GM21447 (cell line): ENCODE measurements at regions not wholly inside any gene's neighbourhood (a gene's known extent, or its start where the extent isn't known, plus 50 kb on each side); places are given as distances from the start of the nearest gene placed in this dataset.

ENCODE experiments used
- ATAC-seq: cut with Tn5 transposase; IDR thresholded peaks from one replicate; pipeline ENCODE4 v1.9.1; 2021; ENCODE audit not compliant: unreplicated experiment

DNA sequence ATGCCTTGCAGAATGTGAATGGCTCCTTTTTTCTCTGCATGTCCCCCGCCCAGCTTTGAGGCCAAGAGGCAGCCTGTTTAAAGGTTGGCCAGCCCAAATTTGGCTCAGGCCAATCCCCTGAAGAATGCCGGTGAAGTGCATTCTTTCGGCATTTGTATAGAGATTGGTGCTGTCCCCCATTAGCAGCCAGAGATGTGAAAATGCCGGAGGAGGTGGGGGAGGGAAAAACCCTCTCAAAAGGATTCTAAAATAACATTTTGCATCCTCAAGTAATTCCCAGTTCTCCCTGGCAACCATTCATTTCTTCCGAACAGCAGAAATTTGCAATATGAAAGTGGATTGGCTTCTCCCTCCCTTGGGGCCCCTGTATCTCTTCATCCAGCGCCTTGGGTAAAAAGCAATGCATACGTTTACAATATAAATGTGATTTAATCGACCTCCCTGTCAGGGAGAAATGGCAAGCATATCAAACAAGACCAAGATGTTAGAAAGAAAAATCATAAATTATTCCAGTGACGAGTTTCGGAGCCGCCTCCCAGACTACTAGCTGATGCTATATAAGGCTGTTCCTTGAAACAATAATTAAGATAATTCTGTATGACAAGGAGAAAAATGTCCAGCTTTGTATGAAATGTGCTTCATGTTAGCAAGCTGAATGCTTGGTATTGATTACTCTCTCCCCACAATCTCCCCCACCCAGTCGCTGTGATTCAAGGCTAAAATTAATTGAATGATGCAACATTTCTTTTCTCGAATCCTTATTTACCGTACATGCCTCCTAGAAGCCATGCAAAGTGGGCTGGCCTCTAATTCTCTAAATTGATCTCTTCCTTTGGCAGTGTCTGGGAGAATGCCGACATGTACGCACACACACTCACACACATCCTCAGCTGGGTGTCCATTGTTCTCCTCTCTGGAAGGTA lies 323.7 kb downstream of the RPS24 start:
- ATAC-seq, result no peak

DNA sequence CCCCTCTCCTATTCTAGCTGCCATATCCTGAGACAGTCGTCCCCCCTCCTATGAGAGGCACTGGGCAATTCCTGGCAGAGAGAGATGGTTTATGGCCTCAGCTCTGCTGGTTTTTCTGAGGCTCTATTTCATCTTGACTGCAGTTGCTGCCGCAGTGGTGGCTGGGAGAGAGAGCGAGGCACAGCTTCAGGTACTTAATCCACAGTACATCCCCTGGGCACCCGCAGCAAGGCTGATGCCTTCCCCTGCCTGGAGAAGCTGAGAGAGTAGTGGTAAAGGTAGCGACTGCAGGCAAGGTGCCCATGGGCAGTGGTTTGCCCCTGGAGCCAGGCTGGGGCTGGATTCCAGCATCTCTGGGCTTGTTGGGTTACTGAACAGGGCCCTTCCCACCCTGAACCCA lies 324.7 kb downstream of the RPS24 start:
- no peak for ATAC-seq

DNA sequence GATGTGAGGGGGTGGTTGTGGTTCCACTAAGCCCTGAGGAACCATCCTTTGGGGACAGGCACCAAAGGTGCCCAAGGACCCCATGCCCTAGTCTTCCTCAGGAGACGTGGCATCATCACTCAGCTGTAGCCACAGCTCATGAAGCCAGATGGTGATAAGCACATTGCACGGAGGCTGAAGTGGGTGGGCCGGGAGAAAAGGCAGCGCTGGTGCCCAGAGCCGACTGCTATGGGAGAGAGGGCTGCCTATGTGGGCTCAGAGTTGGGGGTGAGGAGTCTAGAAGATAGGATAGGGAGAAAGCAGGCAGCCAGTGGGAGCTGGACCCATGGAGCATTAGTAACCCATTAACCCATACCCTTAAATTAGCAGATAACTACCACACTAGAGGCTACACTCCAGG lies 325.3 kb downstream of the RPS24 start:
- no peak for ATAC-seq

DNA sequence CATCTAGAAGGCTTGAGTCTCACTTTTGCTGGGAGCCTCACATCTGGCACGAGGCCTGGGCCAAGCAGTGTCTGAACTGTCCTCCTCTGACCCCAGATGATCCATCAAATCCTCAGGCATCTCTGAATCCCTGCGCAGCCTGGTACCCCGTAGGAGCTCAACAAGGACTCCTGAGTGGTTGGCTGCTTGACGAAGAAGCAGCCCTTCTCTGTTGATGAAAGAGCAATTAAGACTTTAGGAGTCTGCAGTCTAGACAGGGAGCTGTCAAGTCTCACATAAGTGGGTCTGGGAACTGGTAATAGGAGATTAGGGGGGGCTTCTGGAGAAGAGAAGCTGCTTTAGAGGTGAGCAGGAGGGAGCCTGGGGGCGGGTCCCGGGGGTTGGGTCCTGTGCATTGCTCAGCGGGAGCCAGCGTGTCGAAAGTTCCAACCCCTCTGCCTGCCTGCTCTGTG lies 326.0 kb downstream of the RPS24 start:
- no peak for ATAC-seq

DNA sequence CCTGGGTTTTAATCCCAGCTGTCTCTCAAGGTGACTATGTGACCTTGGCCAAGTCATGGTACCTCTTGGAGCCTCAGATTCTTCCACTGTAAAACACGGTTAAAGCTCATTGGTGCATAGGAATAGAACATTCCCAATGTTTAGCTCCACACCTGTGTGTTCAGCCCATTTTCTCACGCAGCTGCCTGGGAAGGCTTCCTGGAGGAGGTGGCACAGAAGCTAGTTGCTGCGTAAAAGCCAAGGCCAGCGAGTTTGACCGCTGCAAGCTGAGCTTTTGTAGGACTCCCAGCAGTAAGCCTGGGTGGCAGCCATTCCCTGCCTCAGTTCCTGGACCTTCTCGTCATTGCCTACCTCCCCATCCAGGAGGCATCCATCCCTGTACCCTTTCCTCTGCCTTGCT lies 326.6 kb downstream of the RPS24 start:
- ATAC-seq, result no peak

DNA sequence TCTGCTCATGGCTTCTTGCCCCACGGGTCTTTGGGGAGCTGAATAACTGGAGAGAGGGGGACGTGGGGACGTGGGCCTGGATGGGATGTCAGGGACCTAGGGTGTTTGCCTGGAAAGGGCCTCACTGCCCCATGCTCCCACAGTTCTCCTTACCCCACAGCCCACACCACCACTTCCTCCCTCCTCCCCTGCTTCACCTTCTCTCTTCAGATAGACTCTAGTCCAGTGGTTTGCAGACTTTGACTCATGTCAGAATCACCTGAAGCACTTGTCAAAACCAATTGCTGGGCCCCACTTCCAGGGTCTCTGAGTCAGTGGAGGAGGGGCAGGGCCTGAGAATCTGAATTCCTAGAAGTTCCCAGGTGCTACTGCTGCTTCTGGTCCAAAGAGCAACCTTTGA lies 327.4 kb downstream of the RPS24 start:
- no peak for ATAC-seq

DNA sequence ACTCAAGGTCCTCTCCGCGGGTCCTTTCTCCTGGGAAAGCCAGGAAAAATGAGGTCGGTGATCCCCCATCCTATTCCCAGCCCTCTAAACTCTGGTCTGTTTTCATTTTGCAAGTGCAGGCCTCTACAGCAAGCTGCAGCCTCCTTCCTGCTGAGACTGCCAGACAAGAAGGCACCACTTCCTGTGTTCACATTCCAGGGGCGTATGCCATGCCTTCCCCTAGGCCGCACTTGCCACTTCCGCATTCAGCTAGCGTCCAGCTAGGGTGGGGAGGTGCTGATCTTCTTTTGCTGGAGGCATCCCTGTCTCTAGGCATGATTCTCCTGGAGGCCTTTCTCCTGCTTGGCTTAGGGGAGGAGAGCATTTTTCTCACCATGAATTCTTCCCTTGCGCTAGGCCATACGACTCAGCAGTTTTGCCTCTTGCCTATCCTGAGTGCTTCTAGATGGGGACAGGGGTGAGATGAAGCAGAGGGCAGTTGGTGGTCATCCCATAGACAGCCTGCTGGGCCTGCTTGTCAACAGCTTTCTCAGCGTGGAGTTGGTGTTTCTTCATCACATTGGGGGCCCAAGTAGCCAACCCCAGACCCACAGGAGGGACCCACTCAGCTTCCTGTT lies 328.9 kb downstream of the RPS24 start:
- ATAC-seq, result no peak

DNA sequence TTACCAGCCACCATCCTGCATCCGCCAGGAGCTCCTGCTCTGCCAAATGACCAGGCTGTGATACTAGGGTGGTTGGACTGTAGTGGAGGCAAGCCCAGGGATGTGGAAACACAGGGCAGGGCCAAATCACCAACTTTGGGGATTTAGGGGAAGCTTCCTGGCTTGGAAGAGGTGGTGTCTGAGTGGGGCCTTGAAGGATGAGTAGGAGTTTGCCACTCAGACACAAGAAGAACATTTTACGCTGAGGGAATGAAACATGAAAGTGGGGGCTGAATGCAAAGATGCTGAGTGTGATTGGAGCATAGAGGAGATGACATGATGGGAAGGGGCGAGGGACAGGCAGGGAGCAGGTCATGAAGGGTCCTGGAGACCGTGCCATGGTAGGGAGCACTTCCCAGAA lies 329.5 kb downstream of the RPS24 start:
- no peak for ATAC-seq

DNA sequence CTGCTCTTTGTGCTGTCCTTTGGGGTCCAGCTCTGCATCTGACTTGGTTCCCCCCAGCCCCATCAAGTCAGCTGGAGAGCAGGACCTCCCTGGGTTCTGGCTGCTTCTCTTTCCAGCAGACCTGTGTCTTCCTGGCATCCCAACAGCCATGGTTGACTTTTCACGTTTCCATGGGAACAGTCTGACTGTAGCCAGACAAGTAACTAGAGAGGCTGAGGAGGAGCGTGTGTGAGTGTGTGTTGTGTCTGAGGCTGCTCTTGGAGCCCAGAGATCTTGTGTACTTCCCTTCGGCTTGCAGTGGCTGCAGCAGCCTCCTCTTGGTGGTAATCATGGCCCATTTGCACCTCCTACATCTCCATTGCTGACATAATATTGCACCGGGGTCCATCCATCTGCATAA lies 332.0 kb downstream of the RPS24 start:
- no peak for ATAC-seq

DNA sequence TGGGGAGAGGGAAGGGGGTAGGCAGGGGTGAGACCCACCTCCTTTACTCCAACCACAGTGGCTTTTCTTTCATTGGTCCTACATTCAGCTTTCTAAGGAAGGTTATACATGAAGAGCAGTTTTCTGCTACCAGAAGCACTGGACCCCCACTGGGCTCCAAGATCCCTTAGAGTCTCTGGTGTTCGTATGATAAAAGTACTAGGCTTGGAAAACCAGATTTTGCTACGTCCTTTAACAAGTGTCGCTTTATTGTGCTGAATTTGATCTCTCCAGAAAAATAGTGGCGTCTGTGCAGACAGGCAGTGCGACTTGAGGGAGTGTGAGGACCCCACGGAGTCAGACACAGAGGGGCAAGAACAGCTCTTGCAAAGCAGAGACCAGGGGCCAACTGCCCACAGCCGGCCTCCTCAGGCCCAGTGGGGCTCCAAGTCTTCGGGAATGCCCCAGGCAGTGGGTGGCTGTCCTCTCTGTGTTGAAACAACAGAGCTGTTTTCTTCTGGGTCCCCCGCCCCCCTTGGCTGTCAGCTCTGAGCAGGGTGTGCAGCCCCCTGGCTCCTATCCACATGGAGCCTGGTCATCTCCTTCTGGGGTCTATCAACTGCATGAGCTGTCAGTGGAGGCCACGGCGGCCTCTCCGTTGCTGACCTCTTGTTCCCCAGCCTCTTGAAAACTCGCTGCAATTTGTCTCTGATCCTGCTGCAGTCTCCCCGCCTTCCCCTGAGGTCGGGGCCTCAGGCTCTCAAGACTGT lies 333.2 kb downstream of the RPS24 start:
- ATAC-seq, result no peak

DNA sequence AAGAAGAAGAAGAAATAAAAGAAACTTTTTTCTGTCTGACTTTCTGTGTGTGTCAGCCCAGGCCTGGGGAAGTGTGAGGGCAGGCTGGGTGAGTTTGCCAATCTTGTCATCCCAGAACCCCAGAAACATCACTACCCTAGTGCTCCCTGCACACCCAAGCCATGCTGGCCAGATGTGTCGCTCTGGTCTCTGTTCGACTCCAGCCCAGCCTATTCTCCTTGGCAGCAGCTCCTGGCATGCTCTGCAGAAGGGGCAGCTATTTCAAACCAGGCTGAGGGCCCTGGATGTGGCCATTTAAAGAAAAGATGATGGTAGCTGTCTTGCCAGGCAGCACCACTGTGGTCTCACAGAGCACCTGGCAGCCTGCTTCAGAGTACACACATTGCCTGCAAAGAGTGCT lies 334.1 kb downstream of the RPS24 start:
- ATAC-seq, result no peak

DNA sequence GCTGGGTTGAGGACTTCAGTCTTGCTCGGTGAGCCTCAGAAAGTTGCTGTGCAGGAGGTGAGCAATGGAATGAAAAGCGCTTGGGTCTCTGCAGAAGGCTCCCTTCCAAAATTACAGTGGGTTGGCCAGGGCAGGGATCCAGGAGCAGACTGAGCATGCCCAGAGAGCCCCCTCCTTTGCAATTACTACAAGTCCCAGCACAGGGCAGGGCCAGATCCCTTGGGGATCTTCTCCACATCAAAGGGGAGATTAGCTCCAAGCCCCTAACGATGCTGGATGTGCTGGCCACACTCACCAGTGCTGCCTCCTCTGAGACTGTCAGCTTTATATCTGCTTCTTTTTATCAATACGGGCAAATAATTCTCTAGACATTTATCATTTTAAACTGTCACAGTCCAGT lies 337.5 kb downstream of the RPS24 start:
- no peak for ATAC-seq

DNA sequence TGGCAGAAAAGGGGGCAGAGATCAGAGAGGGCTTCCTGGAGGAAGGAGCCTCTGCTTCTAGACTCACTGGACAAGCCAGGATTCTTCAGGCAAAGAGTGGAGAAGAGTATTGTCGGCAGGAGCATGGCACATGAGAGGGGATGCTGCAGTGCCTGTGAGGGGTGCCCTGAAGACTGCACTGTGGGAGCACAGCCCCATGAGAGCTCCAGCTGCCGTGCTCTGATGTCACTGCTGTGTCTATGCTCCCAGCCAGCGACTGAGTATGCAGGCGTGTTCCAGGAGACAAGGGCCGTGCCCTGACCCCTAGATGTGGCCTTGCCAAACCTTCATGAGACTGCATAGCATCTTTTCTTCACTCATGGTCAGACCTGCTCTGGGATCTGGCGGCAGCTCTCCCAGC lies 339.1 kb downstream of the RPS24 start:
- ATAC-seq, result no peak

DNA sequence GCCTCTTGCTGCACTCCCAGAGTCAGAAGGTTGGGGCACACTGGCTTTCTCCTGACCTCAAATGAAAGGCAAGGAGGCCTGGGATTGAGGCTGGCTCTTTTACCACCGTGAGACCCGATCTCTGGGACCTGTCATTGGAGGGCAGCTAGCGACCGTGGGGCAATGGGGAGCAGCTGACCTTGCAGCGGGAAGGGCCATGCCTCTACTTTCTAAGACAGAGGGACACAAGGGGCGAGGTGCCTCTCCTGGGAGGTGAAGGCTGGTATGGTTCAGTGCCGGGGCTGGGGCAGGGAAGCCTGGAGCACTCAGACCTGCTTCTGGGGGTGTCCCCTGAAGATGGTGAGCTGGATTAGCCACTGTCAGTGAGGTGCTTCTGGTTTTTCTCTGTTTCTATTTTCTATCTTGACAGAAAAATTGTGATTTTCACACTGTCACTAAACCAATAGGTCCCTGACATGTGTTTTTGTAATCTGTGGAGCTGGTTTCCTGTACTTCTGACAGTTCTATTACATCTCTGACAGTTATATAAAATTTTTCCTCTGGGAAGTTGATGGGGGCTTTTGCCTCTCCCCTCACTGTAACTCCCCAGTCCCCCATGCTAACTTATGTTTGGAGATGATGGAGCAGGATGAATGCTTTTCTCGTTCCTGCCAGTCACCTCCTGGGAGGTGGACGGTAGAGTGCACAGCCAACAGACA lies 340.8 kb downstream of the RPS24 start:
- ATAC-seq, result no peak

DNA sequence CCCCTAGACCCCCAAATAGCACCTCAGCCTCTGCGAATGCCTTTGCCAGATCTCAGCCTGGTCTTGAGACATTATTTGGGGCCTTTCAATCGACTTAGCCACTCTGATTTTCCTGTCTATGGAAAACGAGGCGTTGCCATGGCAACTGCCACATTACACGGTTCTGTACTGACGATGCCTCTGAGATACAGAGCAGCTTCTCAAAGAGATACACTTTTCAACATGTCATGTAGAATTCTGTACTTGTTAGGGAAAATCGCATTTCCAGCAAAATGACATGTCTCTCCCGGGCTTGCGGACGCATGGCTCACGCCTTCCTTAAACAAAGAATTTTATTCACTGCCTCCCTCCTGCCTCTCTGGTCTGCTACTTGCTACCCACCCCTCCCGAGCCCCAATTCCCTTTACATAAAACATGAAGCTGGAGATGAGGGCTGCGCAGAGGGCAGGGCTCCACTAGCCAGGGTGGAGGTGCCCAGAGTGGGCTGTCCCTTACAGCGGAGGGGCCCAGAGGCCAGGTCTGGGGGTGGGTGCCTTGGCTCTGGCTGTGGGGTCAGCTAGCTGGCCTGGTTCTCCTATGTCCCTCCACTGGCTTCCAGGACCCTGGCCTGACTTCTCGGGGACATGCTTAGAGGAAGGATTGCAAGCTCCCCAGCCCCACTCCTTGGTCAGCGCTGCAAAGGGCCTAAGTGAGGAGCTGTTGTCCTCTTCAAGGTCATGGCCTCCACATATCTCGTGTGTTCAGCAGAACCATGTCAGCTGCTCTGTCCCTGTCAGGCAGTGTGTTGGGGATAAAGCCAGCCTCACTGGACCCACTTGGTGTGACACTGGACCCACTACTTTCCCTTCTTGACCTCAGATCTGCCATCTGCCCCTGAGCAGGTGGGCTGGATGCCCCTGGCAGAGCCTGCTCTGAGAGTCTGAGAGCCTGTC lies 342.5 kb downstream of the RPS24 start:
- ATAC-seq, result no peak

DNA sequence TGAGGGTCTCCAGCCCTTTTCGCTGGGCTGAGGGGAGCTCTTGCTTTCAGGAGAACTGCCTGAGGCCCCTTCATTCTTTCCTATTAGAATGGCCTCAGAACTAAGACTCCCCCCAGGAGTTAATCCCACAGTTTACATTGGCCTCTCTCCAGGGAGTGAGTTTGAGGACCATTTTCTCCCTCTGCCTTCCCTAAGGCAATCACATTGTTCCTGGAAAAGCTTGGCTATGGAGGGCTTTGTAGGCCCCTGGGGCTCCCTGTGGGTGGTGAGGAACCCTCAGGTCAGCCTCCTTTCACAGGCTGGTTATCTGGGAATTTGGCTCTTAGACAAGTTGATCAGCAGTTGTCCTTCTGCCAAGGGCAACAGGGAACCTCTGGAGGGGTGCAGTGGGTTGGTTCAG lies 343.7 kb downstream of the RPS24 start:
- no peak for ATAC-seq

DNA sequence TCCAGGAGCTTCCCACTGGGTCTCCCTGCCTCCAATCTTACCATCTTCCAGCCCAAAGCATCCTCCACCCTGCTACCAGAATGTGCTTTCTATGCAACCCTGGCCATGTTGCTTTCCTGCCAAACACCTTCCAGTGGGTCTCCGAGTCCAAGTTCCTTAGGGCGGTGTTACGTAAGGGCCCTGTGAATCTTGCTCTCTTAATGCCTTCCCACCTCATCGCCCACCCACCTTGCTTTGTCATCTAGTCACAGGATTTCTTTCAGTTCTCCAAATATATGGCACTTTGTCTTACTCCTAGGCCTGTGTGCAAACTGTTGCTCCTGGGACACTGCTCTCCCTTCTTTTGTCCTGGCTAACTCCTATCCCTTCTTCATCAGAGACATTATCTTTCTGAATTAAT lies 344.5 kb downstream of the RPS24 start:
- no peak for ATAC-seq

DNA sequence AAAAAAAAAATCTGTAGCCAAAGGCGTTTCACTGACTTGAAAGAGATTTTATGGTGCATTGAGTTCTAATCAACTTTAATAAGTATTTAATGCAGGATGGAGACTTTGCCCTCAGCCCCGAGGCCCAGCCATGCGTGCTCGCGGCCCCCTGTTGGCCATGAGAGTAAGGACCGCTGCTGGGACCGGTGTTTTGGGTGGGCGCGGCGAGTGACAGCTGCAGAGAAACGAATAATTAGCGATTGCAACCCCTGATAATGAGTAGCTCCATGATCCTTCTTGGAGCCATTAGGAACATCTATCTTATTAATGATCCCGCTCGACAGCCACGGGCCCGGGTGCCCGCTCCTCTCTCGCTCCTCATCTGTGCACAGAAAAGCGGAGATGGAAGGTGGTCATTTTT lies 347.4 kb downstream of the RPS24 start:
- no peak for ATAC-seq

DNA sequence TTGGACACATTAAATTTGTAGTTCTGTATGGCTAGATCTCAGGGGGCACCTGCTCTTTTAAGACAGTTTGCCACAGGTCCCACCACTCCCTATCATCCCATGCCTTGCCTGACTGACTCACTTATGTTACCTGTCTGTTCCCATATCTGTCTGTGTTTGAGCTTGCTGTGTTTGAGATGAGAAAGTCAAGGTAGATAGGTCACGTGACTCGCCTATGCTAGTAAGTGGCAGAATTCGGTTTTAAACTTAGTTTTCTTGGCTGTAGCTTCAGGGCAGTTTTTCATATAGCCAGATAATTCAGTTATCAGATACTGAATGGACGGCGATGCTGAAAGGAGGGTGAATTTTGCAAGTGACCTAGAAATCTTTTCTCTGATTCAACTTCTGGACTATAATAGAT lies 348.4 kb downstream of the RPS24 start:
- no peak for ATAC-seq

DNA sequence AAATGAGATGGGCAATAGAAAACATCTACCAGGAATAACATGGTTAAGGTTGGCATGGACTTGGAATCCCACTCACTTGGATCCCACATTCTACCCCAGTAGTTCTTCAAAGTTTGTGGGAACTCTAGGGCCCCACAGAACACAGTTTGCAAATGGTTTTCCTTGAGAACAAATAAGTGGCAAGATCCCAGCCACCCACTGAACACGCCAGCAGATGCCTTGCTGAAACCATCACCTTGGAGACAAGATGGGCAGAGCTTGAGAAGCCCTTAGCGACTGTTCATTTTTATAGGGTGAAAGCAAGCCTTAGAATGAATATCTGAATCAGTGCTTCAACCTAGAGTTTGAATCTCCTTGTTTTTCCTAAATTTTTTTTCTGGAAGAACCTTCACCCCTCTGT lies 349.1 kb downstream of the RPS24 start:
- ATAC-seq, result no peak
